Brain microvascular endothelial cell (primary cell): ENCODE measurements at regions not wholly inside any gene's neighbourhood (a gene's known extent, or its start where the extent isn't known, plus 50 kb on each side); places are given as distances from the start of the nearest gene placed in this dataset.

Experiments
- DNase-seq: peaks from one replicate; pipeline ENCODE4 v3.0.0-alpha.2; 2020
- H3K27ac ChIP-seq: fragments of 250-450 bp; sonication (Bioruptor Pico); 2 replicates; pipeline ENCODE4 v1.5.1; 2020; ENCODE audit warnings: mild to moderate bottlenecking, moderate library complexity
- H3K27me3 ChIP-seq: fragments of 250-450 bp; sonication (Bioruptor Pico); replicated peaks from 2 replicates; pipeline ENCODE4 v1.5.1; 2020; ENCODE audit warnings: mild to moderate bottlenecking
- H3K36me3 ChIP-seq: fragments of 250-450 bp; sonication (Bioruptor Pico); replicated peaks from 2 replicates; pipeline ENCODE4 v1.5.1; 2020; ENCODE audit warnings: mild to moderate bottlenecking
- H3K4me3 ChIP-seq: 2 replicates; pipeline ENCODE4 v1.5.1; 2011; ENCODE audit warnings: low read depth, mild to moderate bottlenecking, control low read depth, low read length, moderate library complexity
- CTCF ChIP-seq: IDR thresholded peaks from 2 replicates; pipeline ENCODE4 v1.5.1; 2011; ENCODE audit warnings: low read depth, mild to moderate bottlenecking, moderate library complexity, low read length, control low read depth, inconsistent platforms; ENCODE audit errors: missing control alignments
- in situ Hi-C: cut with HindIII; loops from 2 replicates; pipeline ENCODE4 v1.10.0; 2017; ENCODE audit warnings: low sequenced_read_pairs, low pct_ligation_motif_present

- Histone ChIP-seq H3K4me3 (no peak overlapping the region), H3K27ac (no peak overlapping the region), H3K36me3 (no peaks in the 10 kb centered on the region), H3K27me3 (no peaks in the 10 kb centered on the region)
- in situ Hi-C loops = no loop called here
- DNase-seq = no peak
- no peak for TF ChIP-seq CTCF
These were observed 703.0 kb upstream of the TBX3 start for GRCh38 chr12:115386946-115387345.

GRCh38 chr12:115385141-115385540, 701.2 kb upstream of the TBX3 start:
- no peaks in the 10 kb centered on the region for H3K27me3 ChIP-seq
- H3K27ac ChIP-seq = no peak overlapping the region
- TF ChIP-seq CTCF = no peak
- in situ Hi-C loops = no loop called here
- no peak for DNase-seq
- H3K4me3 ChIP-seq = no peak overlapping the region
- no peaks in the 10 kb centered on the region for H3K36me3 ChIP-seq

- no peak for DNase-seq
- no peak for TF ChIP-seq CTCF
- Histone ChIP-seq H3K27me3 (no peaks in the 10 kb centered on the region), H3K4me3 (no peak overlapping the region), H3K27ac (no peak overlapping the region), H3K36me3 (no peaks in the 10 kb centered on the region)
- in situ Hi-C loops = no loop called here
These were observed 700.4 kb upstream of the TBX3 start for GRCh38 chr12:115384391-115384790.

GRCh38 chr12:115383668-115384067, 699.7 kb upstream of the TBX3 start:
- in situ Hi-C loops = no loop called here
- Histone ChIP-seq H3K27me3 (no peaks in the 10 kb centered on the region), H3K27ac (no peak overlapping the region), H3K4me3 (no peak overlapping the region), H3K36me3 (no peaks in the 10 kb centered on the region)
- peak; percentile 56 for DNase-seq
- no peak for TF ChIP-seq CTCF

- no peaks in the 10 kb centered on the region for H3K27me3 ChIP-seq
- no peak overlapping the region for H3K4me3 ChIP-seq
- in situ Hi-C loops = no loop called here
- no peak for DNase-seq
- H3K27ac ChIP-seq = no peak overlapping the region
- H3K36me3 ChIP-seq = no peaks in the 10 kb centered on the region
- TF ChIP-seq CTCF = no peak
These were observed 698.7 kb upstream of the TBX3 start for GRCh38 chr12:115382681-115383080.

GRCh38 chr12:115380546-115381120, 696.7 kb upstream of the TBX3 start:
- in situ Hi-C loops = no loop called here
- no peaks in the 10 kb centered on the region for H3K36me3 ChIP-seq

More at GRCh38 chr12:115380546-115381120, 696.7 kb upstream of the TBX3 start:
- no peaks in the 10 kb centered on the region for H3K27me3 ChIP-seq
- no peak for TF ChIP-seq CTCF
- no peak overlapping the region for H3K27ac ChIP-seq
- DNase-seq = no peak
- no peak overlapping the region for H3K4me3 ChIP-seq
